Stimulated activated CD4-positive, alpha-beta T cell treated with anti-CD3 and anti-CD28 coated beads, TNF-alpha, amount 100 ng/mL, for 48 hours (primary cell): ENCODE measurements at regions not wholly inside any gene's neighbourhood (a gene's known extent, or its start where the extent isn't known, plus 50 kb on each side); places are given as distances from the start of the nearest gene placed in this dataset.

ENCODE experiments used
- DNase-seq, 3 donors: peaks; one replicate each; pipeline ENCODE4 v3.0.0-alpha.2; 2020; ENCODE audit warnings: low read depth in 3 of 3

DNA sequence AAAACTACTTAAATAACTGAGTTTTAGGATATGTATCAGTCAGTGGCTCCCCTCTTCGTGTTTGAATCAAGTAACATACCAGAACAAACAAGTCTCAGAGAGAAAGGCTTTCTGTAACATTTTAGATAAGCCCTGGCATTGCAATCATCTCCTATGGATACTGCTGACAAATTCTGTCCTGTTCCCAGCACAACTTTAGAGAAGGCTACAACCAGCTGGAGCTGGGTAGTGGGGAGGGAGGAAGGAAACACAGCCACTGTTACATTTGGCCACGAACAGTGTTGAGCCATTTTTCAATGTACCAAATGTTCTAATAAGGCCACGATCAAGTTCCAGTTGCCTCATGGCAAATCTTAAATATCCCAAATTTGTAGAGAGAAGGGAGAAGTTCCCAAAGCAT is 511.8 kb upstream of the WWC1 start:
- DNase-seq: no peak

DNA sequence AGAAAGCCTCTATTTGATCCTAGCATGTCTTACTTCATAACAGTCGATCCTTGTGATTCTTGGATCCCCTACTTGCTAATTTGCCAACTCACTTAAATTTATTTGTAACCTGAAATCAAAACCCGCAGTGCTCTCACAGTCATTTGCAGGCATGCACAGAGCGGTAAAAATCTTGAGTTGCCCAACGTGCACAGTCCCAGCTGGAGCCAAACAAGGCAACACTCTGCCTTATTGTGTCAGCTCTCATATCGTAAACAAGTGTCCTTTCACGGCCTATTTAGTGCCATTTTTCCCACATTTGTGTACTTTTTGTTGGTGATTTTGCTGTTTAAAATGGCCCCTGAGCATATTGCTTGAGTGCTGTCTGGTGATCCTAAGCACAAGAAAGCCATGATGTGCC is 511.3 kb upstream of the WWC1 start:
- DNase-seq: no peak

DNA sequence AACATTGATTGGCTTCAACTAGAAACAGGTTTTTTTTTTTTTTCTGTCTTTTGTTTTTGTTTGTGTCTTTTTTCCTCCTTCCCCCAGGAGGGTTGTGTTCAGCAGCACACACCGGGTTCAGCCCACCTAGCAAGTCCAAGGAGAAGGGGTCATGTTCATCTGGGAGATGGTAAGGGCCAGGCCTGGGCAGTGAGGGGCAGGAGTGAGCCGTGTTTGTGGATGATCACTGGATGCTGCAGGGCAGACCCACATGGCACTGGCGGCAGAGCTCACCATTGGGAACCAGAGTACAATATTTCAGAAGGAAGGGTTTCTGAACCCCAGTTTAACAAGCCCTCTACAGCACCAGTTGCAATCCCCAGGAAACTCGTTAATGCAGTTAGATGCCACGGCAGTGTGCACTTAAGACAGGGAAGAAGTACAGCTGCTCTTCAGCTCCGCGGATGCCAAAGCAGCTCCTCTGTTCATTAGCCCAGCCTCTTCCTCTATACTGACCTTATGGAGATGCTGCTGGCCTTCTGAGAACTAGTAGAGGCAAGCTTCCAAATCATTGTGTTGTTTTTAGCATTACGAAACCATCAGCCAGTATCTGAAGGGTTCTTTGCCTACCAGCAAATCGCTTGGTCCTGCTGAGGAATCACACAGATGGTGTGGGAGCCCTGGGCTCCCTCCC is 508.2 kb upstream of the WWC1 start:
- DNase-seq: no peak

DNA sequence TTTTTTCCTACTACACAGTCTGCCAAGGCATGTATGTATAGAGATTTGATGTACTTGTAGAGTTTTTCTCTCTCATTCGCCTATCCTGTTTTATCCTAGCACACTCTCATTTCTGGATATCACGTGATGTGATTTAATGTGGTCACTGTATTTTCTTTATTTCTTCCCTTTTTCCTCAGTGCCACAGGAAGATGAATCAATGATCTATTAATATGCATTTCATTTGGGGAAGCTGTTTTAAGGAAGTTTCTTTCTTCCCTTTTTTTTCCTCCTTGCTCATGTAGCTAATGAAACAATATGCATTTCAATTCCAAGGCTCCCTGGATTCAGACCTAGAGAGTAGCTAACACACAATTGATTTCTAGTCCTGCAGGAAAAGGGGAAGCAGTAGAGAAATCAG is 506.3 kb upstream of the WWC1 start:
- DNase-seq: no peak

DNA sequence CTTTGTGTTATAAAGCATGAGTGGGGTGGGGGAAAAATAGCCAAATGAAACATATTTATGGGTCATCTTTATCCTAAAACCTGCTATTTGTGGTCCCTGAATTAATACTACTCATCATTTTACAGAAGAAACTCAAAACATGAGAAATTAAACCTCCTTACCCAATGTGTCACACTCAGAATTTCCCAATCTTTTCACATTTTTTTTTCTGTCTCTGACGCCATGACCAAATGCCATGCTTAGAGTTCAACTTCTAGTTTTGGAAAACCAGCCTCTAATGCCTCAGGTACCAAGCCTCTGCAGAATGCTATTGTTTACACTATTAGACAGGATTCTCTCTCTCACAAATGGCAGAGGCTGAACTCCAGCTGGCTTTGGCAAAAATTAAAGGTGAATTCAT is 505.5 kb upstream of the WWC1 start:
- DNase-seq: no peak

DNA sequence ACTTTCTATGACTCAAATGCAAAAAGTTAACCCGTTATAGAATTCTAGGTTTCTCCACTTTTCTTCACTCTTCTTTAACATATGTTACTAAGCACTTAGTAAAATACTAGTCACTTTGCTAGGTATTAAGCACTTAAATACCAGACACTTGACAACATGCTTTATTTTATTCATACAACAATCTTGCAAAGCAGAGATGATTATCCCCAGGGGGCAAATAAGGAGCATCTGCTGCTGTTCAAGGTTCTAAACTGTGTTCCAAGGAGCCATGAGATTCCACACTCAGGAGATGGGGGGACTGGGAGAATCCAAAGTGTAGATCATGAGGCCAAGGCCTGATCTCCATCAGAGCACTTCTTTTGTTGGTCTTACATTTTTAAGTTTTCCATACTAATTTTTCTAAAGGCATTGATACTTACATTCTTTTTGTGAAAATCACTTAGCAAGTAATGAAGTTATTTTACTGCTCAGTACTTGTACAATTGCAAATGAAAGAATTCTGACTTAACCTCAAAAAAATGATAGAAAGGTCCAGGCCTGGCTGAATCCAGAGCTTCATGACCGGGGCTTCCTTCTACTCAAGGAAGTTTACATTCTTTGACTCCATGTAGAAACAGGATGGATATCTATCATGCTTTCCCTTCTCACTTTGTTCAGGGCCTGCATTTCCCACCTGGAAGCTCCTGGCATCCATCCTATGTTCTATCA is 504.4 kb upstream of the WWC1 start:
- no peak for DNase-seq

DNA sequence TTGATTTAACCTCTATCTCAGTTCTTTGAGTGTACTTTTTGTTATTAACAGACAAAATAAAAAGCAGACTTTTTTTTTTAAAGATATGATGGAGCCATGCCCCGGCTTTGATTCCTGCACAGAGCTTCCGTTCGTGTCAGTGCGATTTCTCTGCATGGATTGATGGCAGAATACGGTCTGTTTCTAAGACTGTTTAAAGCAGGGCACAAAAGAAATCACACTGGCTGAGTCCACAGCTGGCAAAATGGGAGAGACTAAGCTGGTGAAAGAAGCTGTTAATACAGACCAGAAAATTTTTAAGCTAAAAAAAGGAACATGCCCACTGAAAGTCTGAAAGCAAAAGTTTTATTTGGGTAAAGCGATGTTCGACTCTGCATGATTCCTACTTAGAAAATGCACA is 501.4 kb upstream of the WWC1 start:
- DNase-seq: no peak

DNA sequence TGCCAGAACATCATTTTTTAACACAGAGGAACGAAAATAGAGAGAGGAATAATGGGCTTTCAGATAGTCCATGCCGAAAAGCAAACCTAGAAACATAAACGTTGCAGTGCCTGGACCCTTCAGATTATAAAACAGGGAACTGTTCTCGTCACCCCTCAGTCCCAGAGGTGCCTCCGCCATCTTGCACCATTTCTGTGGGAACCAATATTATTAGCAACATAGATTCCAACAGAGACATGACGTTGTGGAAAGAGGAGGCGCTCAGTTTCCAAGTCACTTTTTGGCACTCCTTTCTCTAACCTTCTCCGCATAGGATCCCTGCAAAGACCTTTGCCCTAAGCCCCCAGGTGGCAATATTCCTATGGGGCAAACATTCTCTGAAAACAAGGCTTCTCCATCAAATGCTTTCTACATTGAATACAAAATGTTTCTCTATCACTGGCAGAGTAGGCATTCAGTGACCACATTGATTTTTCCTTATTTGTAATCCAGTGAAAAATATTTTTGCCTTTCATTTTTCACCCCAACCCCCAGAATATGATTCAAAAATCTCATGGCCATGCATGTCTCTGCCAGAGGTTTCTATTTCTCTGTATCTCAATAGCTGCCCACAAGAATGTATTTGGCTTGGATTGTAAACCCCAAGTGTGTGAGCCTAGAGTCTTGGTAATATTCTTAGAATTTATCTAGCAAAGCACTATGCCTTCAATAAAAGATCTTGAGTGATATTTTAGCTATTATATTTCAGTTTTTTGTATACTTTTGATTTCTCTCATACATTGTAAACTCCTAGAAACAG is 500.8 kb upstream of the WWC1 start:
- DNase-seq: no peak

DNA sequence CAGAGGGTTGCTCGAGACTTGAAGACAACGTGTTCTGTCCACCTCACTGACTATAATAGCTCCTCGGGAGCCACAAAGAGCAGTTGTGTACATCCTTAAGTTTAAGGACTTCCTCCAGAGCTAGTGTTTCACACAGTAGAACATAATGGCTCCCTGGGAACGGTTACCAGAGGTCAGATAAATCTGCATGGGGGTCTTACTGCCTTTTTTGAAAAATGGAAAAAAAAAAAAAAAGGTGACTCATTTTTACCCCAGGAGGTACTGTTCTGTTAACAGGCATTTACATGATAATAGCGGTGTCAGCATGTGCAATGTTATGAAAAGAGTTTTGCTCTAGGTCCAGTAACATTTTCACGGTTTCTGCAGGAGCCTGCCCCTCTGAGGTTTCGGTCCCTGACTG is 498.9 kb upstream of the WWC1 start:
- no peak for DNase-seq

DNA sequence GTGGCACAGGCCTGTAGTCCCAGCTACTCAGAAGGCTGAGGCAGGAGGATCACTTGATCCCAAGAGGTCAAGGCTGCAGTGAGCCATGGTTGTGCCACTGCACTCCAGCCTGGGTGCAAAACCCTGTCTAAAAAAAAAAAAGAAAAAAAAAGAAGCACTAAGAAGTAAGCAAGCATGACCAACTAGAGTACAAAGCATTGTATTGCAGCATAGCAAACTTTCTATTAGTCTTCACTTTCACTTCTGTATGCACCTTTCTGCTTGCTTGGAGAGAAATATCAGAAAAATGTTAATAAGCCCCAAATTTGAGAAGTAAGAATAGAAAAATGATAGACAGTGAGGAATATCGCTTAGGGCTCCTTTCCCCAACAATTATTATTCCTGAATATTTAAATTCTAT is 497.7 kb upstream of the WWC1 start:
- DNase-seq: no peak

DNA sequence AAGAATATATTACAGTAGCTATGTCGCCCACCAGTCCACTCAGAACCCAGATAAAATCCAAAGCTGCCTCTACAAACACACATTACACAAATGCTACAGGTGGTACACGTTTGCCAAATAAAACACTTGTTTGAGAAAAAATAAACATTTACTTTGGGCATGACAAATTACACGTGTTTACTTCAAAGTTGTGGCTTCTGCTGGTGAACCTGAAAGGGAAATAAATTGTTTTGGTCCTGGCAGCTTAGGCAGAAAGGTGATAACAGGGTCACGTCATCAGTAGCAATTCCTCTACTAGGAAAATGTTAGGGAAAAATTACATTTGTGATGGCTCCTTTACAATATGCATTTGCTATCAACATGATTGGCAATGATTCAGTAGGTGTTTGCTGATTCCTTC is 497.3 kb upstream of the WWC1 start:
- no peak for DNase-seq

DNA sequence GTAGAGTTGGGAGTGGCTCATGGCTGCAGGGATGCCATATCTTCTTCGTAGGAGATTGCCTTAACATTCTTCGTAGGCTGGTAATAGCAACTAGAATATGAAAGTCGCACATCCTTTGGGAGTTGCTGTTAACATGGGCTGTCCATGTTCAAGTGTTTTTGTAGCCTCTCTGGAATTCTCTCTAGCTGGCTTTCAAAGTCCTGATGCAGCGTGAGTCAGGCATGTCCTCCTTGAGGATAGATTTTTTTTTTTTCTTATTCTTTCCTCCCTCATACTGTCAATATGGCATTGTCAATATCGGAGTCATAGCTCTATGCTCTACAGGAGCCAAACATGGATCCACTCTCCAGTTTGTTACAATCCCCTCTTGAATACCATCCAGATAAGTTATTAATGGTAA is 494.8 kb upstream of the WWC1 start:
- DNase-seq: no peak

DNA sequence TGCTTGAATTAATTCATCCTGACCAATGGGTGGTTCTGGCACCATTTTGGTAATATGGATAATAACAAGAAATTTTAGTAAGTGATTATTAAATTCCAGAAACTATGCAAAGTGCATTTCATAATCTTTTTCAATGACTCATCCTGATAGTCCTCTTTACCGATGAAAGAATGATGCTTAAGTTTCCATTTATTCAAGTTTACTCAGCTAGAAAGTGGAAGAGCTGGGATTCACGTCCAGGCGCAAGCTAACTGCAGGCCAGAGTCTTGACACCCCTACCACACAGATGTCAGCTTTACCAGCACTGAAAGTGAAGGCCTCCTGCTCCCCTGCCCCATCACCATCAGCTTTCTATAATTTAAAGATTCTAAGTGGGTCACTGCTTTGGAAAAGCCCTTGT is 493.5 kb upstream of the WWC1 start:
- no peak for DNase-seq

DNA sequence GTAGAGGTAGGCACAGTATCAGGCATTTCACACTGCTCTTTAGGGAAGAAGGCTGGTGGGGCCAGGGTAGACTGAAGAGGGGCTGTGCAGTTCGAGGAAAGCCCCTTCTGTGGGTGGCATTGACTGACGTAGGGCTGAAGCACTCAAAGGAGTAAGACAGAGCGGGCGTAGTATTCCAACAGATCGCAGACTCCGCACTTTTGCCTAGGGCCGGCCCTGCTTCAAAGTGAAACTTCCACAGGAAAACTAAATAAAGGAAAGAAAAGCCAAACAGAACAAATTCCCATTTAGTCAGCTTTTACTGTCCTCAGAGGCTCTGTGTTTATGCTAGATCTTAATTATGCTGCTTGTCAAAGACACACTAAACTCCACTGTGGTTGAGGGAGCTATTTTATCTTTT is 493.0 kb upstream of the WWC1 start:
- no peak for DNase-seq

DNA sequence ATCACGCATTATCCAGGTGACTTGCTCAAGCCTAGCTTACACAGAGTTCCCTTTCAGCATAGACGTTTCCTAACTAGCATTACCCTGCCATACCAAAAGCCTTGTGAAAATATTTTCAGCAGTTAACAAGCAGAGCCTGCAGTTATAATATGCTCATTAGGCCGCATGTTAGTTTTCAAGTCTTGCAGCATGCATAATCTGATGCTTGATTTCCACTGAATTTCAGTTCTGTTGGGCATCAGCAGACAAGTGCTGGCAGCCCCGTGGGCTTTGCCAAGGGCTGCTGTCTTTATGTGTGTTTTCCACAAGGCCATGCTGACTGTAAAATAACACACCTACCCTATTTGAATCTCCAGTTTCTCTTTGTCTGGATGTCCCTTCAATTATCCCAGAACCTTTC is 491.0 kb upstream of the WWC1 start:
- DNase-seq: no peak

DNA sequence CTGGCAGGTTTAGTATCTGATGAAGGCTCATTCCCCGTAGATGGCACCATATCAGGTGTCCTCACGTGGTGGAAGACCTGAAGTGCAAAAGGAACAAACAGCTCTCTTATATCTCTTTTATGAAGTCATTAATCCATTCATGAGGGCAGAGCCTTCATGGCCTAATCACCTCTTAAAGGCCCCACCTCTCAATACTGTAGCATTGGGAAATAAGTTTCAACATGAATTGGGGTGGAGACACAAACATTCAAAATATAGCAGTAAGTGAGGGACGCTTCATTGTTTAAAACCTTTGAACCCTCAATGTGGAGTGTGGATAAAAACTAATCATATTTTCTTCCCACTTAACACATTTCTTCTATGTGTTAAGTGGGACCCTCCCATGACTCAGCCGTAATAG is 489.4 kb upstream of the WWC1 start:
- no peak for DNase-seq

DNA sequence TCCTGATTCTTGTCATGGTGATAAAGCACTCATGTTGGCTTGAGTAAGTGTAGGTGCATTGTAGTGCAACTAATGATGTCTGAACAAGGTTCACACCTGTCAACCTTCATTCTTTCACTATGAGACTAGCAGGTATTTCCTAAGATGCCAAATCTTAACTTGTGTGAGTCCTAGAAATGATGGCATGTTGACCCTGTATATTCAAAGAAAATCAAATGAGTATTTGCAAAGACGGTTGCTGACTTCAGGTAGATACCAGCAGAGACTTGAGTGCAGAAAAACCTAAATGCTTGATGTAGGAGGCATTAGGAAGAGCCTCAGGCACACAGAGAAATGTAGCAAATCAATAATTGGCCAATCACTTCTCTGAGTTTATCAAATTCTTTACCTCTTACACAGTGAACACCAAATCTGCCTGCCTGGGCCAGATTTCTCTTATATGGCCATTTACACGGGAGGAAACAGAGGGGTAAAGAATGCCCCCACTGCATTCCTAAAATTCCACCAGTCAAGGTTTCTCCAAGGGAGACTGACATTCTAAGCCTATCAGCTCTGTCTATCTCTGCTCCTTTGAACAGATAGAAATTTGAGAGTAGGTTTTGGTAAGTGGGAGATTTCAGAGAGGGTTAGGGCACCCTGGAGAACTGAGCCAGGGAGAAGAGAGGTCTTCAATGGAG is 488.6 kb upstream of the WWC1 start:
- DNase-seq: no peak

DNA sequence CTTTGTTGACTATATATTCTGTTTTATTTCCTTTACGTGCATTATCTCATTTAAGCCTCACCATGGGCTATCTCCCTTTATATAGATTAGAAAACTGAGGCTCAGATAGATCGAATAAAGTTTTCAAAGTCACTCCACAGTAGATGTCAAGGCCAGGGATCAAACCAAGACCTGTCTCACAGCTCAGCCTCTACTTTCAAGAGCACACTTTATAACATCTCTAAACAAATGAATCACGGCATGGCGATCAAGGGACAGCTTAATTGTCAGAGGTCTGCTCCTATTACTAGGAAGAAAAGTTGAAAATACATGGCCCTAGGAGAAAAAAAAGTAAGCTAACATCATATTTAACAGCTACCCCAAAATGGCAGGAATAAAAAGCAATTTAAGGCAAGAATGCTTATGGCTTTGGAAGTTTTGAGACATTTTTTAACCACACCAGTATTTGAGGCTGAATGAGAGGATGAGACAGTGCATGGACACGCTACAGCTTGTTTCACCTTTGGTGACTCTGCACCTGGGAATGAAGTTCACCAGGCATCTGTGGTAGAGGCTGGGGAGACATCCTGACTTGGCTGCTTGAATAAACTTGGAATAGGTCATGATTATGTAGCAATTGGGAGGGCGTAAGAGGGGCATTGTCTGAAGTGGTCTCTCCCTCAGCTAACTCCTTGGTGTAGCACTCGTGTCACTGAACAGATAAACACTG is 486.8 kb upstream of the WWC1 start:
- DNase-seq: no peak

DNA sequence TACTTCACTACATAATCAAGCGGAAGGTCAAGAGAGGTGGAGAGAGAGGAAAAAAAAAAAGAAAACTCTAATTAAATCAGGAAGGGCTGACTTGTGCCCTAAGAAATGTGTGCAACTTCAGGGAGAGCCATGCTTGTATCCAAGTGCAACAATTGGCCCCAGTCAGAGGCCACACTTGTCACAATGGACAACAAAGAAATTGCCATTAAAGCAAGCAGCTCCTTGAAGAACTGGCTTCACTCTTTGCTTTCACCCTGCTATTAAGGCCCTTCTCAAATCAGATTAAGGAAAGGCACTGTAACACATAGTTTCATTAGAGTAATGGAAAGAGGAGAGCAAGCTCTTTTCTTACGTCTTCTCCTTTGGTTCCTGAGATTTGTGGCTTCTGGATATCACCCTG is 480.9 kb upstream of the WWC1 start:
- no peak for DNase-seq

DNA sequence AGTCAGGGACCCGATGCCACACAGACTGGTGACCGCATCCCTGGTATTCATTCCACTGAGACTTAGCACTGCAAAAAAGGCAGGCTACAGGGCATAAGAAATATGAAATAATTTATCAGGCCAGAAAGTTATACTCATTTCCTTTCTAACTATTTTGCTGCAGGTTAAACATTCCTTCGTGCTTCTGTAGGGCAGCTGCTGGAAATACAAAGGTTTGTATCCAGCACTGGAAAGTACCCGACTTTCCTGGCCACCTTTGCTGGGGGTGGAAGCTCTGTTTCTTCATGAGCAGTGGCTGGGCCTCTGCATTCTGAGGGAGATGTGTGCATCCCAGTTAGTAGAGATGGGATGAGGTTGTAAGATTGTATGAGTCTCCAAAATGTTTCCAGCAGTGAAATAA is 478.6 kb upstream of the WWC1 start:
- DNase-seq: no peak

DNA sequence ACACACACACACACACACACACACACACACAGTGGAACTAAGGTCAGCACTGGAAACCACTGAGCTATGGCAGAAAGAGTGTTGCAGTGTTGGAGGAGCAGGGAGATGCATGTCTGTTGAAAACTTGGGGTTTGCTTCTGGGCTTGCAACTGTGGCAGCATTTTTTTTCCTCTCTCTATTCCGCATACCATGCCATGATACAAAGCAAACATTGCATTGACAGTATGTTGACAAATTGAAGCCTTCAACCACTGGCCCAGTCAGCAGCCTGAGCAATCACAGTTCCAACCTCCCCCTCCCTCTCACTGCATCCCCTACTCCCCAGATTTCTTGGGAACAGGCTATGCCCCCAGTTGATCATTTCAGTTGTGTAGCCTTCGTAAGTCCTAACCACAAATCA is 478.1 kb upstream of the WWC1 start:
- DNase-seq: no peak

DNA sequence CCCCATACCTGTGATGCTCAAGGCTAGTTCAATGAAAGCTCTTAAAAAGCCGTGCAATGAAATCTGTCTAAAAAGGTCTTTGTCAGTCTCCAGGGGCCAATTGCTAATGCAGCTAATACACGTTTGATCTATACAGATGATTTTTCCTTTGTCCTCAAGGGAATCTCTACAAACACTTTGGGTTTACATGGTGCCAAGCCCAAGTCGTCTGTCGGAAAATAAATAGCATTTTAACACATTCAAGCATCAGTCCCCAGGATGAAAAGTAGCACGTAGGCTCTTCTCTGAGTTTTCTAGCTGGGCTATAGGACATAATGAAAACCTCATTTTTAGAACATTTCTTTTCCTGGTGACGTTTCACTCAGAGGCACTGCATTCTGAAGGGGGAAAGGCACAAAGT is 477.4 kb upstream of the WWC1 start:
- no peak for DNase-seq
